PC-9 (cell line): ENCODE measurements at regions not wholly inside any gene's neighbourhood (a gene's known extent, or its start where the extent isn't known, plus 50 kb on each side); places are given as distances from the start of the nearest gene placed in this dataset.

Experiments
- BruUV-seq: library from RNA; stranded (reverse); fragments of 400-500 nt; replicated peaks from 2 replicates; lab custom pipeline; 2021; lab: Mats Ljungman, UMichigan
- CTCF ChIA-PET: fragments of 300-600 bp; sonication (Branson Sonifier 250); formaldehyde crosslinking; loops from one replicate; lab custom pipeline; 2022; ENCODE audit warnings: antibody characterized with exemption; lab: Charles Lee
- POLR2A ChIA-PET: fragments of 300-600 bp; sonication (Branson Sonifier 250); formaldehyde crosslinking; loops from one replicate; lab custom pipeline; 2022; ENCODE audit warnings: antibody characterized with exemption; ENCODE audit not compliant: unreplicated experiment; lab: Charles Lee
- DNase-seq, 2 experiments: peaks; one replicate each; pipeline versions ENCODE4 v3.0.0 to v3.0.0-alpha.2; 2015 to 2022; ENCODE audit warnings: mixed read lengths in 1 of 2
- H2AFZ ChIP-seq: fragments of 200-600 bp; sonication (generic); 2 replicates; pipeline ENCODE4 v1.8.1; 2017; ENCODE audit warnings: antibody characterized with exemption
- H3F3A ChIP-seq: fragments of 200-600 bp; sonication (generic); 2 replicates; pipeline ENCODE4 v1.8.1; 2017; ENCODE audit warnings: antibody characterized with exemption, mild to moderate bottlenecking, low read depth; ENCODE audit not compliant: insufficient read depth
- H3K27ac ChIP-seq: fragments of 200-600 bp; sonication (generic); 2 replicates; pipeline ENCODE4 v1.6.1; 2016; ENCODE audit warnings: mixed run types
- H3K27me3 ChIP-seq: fragments of 200-600 bp; sonication (generic); 2 replicates; pipeline ENCODE4 v1.6.1; 2016; ENCODE audit warnings: low read depth, mixed run types; ENCODE audit not compliant: insufficient read depth
- H3K36me3 ChIP-seq: fragments of 200-600 bp; sonication (generic); 2 replicates; pipeline ENCODE4 v1.6.1; 2016; ENCODE audit warnings: low read depth, mixed run types
- H3K4me1 ChIP-seq: fragments of 200-600 bp; sonication (generic); replicated peaks from 2 replicates; pipeline ENCODE4 v1.6.1; 2016; ENCODE audit warnings: mixed run types; ENCODE audit not compliant: insufficient read depth
- H3K4me2 ChIP-seq: fragments of 200-600 bp; sonication (generic); 2 replicates; pipeline ENCODE4 v1.6.1; 2017; ENCODE audit warnings: mixed run types
- H3K4me3 ChIP-seq: fragments of 200-600 bp; sonication (generic); 2 replicates; pipeline ENCODE4 v1.6.1; 2016; ENCODE audit warnings: mixed run types
- H3K79me2 ChIP-seq: fragments of 200-600 bp; sonication (generic); 2 replicates; pipeline ENCODE4 v1.6.1; 2017; ENCODE audit warnings: low read depth, mixed run types
- H3K9me2 ChIP-seq: fragments of 200-600 bp; sonication (generic); 2 replicates; pipeline ENCODE4 v1.8.1; 2017; ENCODE audit warnings: mild to moderate bottlenecking; ENCODE audit not compliant: insufficient read depth
- H3K9me3 ChIP-seq: fragments of 200-600 bp; sonication (generic); 2 replicates; pipeline ENCODE4 v1.8.1; 2016; ENCODE audit warnings: low read depth; ENCODE audit not compliant: insufficient read depth
- H4K20me1 ChIP-seq: fragments of 200-600 bp; sonication (generic); 2 replicates; pipeline ENCODE4 v1.8.1; 2017; ENCODE audit not compliant: insufficient read depth
- CTCF ChIP-seq: fragments of 200-600 bp; sonication (generic); conservative IDR thresholded peaks from 2 replicates; pipeline ENCODE4 v1.6.1; 2017; ENCODE audit warnings: mixed run types, antibody characterized with exemption, mild to moderate bottlenecking, moderate library complexity
- EZH2 ChIP-seq: fragments of 200-600 bp; sonication (generic); IDR thresholded peaks from 2 replicates; pipeline ENCODE4 v1.8.0; 2017; ENCODE audit warnings: antibody characterized with exemption, low read depth
- intact Hi-C: fragments of 100-400 bp; cut with micrococcal nuclease; formaldehyde crosslinking; loops from one replicate; pipeline ENCODE4 v1.10.0; 2022; ENCODE audit not compliant: unreplicated experiment

- Histone ChIP-seq H3K4me3 (no peak overlapping the region), H3K36me3 (no peaks in the 10 kb centered on the region), H3K4me1 (no peaks in the 10 kb centered on the region), H3K27me3 (no peaks in the 10 kb centered on the region), H2AFZ (no peak overlapping the region), H3F3A (no peaks in the 10 kb centered on the region), H3K79me2 (no peaks in the 10 kb centered on the region), H4K20me1 (no peaks in the 10 kb centered on the region), H3K4me2 (no peak overlapping the region), H3K27ac (no peak overlapping the region), H3K9me3 (no peaks in the 10 kb centered on the region), H3K9me2 (no peaks in the 10 kb centered on the region)
- TF ChIP-seq CTCF (no peak), EZH2 (no peak)
- no peak for DNase-seq
- ChIA-PET POLR2A (no interaction called here), CTCF (no interaction called here)
- intact Hi-C loops, result no loop called here
- BruUV-seq, result no TSS peak
Observed at GRCh38 chr6:122877302-122877701, 88.2 kb downstream of the SMPDL3A start.

- no peak for TF ChIP-seq CTCF
- no peak for TF ChIP-seq EZH2
- H3K79me2 ChIP-seq, result no peaks in the 10 kb centered on the region
- no TSS peak for BruUV-seq
- H3F3A ChIP-seq, result no peaks in the 10 kb centered on the region
- H3K9me2 ChIP-seq, result no peaks in the 10 kb centered on the region
- no peak overlapping the region for H3K4me2 ChIP-seq
- no peaks in the 10 kb centered on the region for H3K27me3 ChIP-seq
- ChIA-PET POLR2A (no interaction called here), CTCF (interaction anchor here (0.7 kb wide), 1 partner anchor 439 kb away, joined by 3 read pairs; no protein-coding TSS in a partner anchor)
- H3K4me1 ChIP-seq, result no peaks in the 10 kb centered on the region
- no peak overlapping the region for H3K27ac ChIP-seq
- H4K20me1 ChIP-seq, result no peaks in the 10 kb centered on the region
- no peaks in the 10 kb centered on the region for H3K36me3 ChIP-seq
- no peaks in the 10 kb centered on the region for H3K9me3 ChIP-seq
- DNase-seq, result no peak
- no peak overlapping the region for H2AFZ ChIP-seq
- H3K4me3 ChIP-seq, result no peak overlapping the region
- intact Hi-C loops, result no loop called here
Observed at GRCh38 chr6:122878796-122879195, 89.7 kb downstream of the SMPDL3A start.

GRCh38 chr6:122886481-122886880, 97.4 kb downstream of the SMPDL3A start:
- CTCF ChIA-PET, result no interaction called here

More at GRCh38 chr6:122886481-122886880, 97.4 kb downstream of the SMPDL3A start:
- no peaks in the 10 kb centered on the region for H3F3A ChIP-seq
- no peaks in the 10 kb centered on the region for H3K4me1 ChIP-seq
- H3K27me3 ChIP-seq, result no peaks in the 10 kb centered on the region
- no peaks in the 10 kb centered on the region for H3K9me3 ChIP-seq
- no peaks in the 10 kb centered on the region for H3K36me3 ChIP-seq
- DNase-seq, result no peak
- intact Hi-C loops, result no loop called here
- POLR2A ChIA-PET, result interaction anchor here (0.6 kb wide), 1 partner anchor 11 kb away, joined by 3 read pairs; no protein-coding TSS in a partner anchor
- H3K4me2 ChIP-seq, result no peak overlapping the region
- H3K9me2 ChIP-seq, result 0 out of 2 replicates have a peak, but pooled peaks cover 6% of the 10 kb centered on the region
- no TSS peak for BruUV-seq
- H2AFZ ChIP-seq, result no peak overlapping the region
- H3K4me3 ChIP-seq, result no peak overlapping the region
- H3K79me2 ChIP-seq, result no peaks in the 10 kb centered on the region
- no peaks in the 10 kb centered on the region for H4K20me1 ChIP-seq
- no peak overlapping the region for H3K27ac ChIP-seq
- TF ChIP-seq CTCF (no peak), EZH2 (no peak)
